NCI-H1105 (cell line): ENCODE measurements at regions not wholly inside any gene's neighbourhood (a gene's known extent, or its start where the extent isn't known, plus 50 kb on each side); places are given as distances from the start of the nearest gene placed in this dataset.
"Not testable (repeated sequence)": the region's sequence is repeated elsewhere in the genome, so short reads cannot be mapped to it uniquely, and the experiment has no call there.

Experiments
- DNase-seq: peaks from one replicate; lab custom pipeline; 2025; lab: John Stamatoyannopoulos, UW

- DNase-seq: not testable (repeated sequence)
Measured at GRCh38 chr2:94737736-94738342, 133.4 kb upstream of the TEKT4 start.

DNA sequence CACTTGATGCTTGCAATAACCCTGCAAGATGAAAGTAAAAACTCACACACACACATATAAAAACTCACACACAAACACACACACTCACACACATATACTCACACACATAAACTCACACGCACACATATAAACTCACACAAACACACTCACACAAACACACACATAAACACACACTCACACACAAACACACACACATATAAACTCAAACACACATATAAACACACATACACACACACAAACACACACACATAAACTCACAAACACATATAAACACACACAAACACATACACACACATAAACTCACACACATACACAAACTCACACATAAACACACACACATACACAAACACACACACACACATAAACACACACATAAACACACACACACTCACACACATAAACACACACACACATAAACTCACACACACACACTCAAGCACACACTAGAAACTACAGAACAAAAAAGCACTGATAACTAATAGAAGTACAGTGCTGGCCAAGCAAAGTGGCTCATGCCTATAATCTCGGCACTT, 117.7 kb upstream of the TEKT4 start:
- no peak for DNase-seq

- DNase-seq: no peak
Measured at GRCh38 chr2:94758546-94758945, 112.7 kb upstream of the TEKT4 start.

DNA sequence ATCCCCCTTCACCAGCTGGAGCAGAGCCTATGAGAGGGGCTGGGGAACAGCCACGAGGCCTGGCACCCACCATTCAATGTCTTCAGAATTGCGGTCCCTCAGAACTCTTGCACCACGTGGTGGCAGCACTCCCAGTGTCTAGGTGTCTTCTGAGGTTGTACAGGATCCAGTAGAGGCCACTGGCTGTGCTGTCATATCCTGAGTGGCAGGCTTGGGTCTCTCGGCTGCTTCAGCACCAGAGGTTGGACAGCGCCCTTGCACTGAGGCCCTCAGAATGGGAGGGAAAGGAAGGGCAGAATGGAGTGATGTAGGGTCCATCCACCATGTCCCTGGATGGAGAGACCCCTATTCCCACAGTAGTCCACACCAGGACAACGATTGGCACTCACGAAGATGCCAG, 112.0 kb upstream of the TEKT4 start:
- no peak for DNase-seq

GRCh38 chr2:94762600-94762999, 108.6 kb upstream of the TEKT4 start:
- DNase-seq: no peak

DNA sequence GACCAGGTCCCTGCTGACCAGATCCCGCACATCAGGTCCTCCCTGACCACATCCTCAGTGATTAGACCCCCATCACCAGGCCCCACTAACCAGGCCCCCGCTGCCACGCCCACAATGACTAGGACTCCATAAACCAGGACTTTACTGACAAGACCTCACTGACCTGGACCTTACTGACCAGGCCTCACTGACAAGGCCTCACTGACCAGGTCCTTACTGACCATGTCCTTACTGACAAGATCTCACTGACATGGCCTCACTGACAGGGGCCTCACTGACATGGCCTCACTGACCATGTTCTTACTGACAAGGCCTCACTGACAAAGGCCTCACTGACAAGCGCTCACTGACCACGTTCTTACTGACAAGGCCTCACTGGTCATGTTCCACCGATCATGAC, 107.9 kb upstream of the TEKT4 start:
- DNase-seq: no peak

- DNase-seq: not testable (repeated sequence)
Measured at GRCh38 chr2:94764331-94764730, 106.9 kb upstream of the TEKT4 start.

DNA sequence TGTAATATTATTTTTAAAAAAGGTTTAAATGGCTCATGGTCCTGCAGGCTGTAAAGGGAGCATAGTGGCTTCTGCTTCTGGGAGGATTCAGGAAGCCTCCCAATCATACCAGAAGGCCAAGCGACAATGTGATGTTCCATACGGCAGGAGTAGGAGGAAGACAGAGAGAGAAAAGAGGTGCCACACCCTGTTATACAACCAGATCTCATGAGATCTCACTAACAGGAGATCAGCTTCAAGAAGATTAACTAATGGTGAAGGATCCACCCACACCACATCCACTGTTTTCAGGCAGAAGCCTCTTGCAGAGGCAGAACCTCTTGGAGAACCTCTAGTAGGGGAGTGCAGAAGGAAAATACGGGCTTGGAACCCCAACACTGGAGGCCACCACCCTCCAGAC, 103.9 kb upstream of the TEKT4 start:
- no peak for DNase-seq

DNA sequence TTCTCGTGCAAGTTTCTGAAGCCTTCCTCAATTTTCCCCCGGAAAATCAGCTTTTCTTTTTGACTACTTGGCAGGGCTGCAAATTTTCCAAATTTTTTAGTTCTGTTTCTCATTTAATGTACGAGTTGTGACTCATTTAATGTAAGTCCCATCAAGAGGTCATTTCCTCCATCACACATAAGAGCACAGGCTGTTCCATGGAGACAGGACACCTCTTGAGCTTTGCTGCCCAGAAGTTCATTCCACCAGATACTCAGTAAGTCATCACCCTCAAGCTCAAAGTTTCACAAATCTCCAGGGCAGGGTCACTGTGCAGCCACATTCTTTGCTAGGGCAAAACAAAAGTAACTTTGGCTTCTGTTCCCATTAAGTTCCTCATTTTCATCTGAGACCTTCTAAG, 101.5 kb upstream of the TEKT4 start:
- DNase-seq: no peak

GRCh38 chr2:94774851-94775250, 96.4 kb upstream of the TEKT4 start:
- DNase-seq: no peak

DNA sequence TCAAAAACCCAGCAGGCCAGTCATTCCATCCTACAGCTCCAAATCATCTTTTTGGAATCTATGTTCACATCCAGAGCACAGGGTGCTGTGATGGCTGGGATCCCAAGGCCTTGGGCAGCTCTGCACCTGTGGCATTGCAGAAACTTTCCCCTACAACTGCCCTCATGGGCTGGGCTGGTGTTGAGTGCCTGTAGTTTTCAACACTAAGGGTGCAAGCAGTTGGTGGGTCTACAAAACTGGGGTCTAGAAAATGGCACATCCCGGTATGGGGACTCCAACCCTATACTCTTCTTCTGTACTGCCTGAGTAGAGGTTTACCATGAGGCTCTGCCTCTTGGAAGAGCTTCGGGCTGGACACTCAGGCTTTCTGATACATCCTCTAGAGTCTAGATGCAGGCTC, 95.2 kb upstream of the TEKT4 start:
- DNase-seq: no peak

DNA sequence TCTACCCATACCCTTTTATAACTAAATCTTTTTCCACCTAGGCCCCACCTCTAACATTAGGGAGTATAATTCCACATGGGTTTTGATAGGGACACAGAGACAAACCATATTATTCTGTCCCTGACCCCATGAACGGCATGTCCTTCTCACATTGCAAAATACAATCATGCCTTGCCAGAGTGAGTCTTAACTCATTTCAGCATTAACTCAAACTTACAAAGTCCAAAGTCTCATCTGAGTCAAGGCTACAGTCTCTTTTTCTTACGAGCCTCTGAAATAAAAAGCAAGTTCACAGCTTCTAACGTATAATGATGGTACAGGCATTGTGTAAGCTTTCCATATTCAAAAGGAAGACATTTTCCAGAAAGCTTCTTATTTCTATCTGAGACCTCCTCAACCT, 86.1 kb upstream of the TEKT4 start:
- DNase-seq: not testable (repeated sequence)

DNA sequence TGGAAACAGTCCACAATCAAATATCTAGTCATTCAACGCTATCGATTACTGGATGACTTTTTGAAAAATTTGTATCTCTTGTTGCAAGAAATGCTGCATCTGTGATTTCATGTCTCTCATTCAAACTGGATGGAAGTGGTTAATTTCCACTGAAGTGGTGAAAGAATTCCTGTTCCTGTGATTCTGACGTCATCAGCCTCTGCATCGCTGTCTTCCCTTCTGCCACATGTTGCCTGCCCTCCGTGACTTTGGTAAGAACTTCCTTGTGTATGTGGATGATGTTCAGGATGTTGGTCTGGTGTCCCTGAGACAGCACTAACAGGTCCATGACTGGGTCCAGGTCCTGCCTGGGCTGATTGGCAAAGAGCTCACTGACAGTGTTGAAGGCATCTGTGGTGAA, 84.8 kb upstream of the TEKT4 start:
- DNase-seq: not testable (repeated sequence)

- DNase-seq: not testable (repeated sequence)
Measured at GRCh38 chr2:94790169-94790568, 81.1 kb upstream of the TEKT4 start.

GRCh38 chr2:94797235-94797634, 74.0 kb upstream of the TEKT4 start:
- not testable (repeated sequence) for DNase-seq
